GM12878 (cell line): ENCODE measurements at regions not wholly inside any gene's neighbourhood (a gene's known extent, or its start where the extent isn't known, plus 50 kb on each side); places are given as distances from the start of the nearest gene placed in this dataset.

Experiments used
- ATAC-seq: fragments of 200-7000 bp; cut with Tn5 transposase; 3 replicates; pipeline ENCODE4 v1.9.1; 2020; ENCODE audit warnings: mild to moderate bottlenecking, moderate library complexity
- BruUV-seq: library from RNA; stranded (reverse); fragments of 400-500 nt; replicated peaks from 2 replicates; lab custom pipeline; 2021; lab: Mats Ljungman, UMichigan
- CTCF ChIA-PET: fragments of 300-600 bp; sonication (Branson Sonifier 250); formaldehyde crosslinking; extraction: SDS; loops from one replicate; lab custom pipeline; 2021; ENCODE audit warnings: inconsistent platforms; lab: Yijun Ruan, JAX
- POLR2A ChIA-PET: fragments of 350-600 bp; formaldehyde crosslinking; extraction: SDS; loops from one replicate; lab custom pipeline; 2021; ENCODE audit warnings: inconsistent platforms; lab: Charles Lee
- RAD21 ChIA-PET: fragments of 300-600 bp; sonication (Branson Sonifier 250); formaldehyde crosslinking; loops from one replicate; lab custom pipeline; 2023; ENCODE audit warnings: antibody characterized with exemption; ENCODE audit not compliant: unreplicated experiment; lab: Charles Lee
- SMC1A ChIA-PET: fragments of 300-600 bp; sonication (Branson Sonifier 250); formaldehyde crosslinking; loops from one replicate; lab custom pipeline; 2023; ENCODE audit not compliant: unreplicated experiment, uncharacterized antibody; lab: Charles Lee
- DNase-seq: peaks from one replicate; pipeline ENCODE4 v3.0.0-alpha.2; 2011; ENCODE audit warnings: low read depth, low spot score
- FAIRE-seq: peaks from 3 replicates; lab custom pipeline; 2011; peaks lifted over from hg19 to GRCh38; lab: Jason Lieb, UNC
- H2AFZ ChIP-seq: 2 replicates; pipeline ENCODE4 v1.6.0; 2011; ENCODE audit warnings: low read depth, low read length, control low read depth; ENCODE audit not compliant: control insufficient read depth
- H3K27ac ChIP-seq: 2 replicates; pipeline ENCODE4 v1.5.1; 2011; ENCODE audit warnings: control low read depth; ENCODE audit not compliant: control insufficient read depth, insufficient read depth
- H3K27me3 ChIP-seq, 2 experiments: replicated peaks in 1 of 2; 2 replicates each; pipeline versions ENCODE4 v1.6.0 to v1.6.1; 2011; ENCODE audit warnings: low read length in 1 of 2; ENCODE audit not compliant: control insufficient read depth in 2 of 2, insufficient read depth in 2 of 2
- H3K36me3 ChIP-seq, 2 experiments: 2 replicates each; pipeline ENCODE4 v1.5.1; 2011; ENCODE audit warnings: low read length in 1 of 2; ENCODE audit not compliant: control insufficient read depth in 2 of 2, insufficient read depth in 2 of 2
- H3K4me1 ChIP-seq: 2 replicates; pipeline ENCODE4 v1.6.1; 2011; ENCODE audit warnings: mild to moderate bottlenecking, low read length, moderate library complexity, mixed read lengths; ENCODE audit not compliant: control insufficient read depth, insufficient read depth
- H3K4me2 ChIP-seq: 2 replicates; pipeline ENCODE4 v1.6.0; 2011; ENCODE audit warnings: control low read depth; ENCODE audit not compliant: control insufficient read depth, insufficient read depth
- H3K4me3 ChIP-seq: fragments of 200-600 bp; sonication (generic); 2 replicates; pipeline ENCODE4 v1.5.1; 2016
- H3K79me2 ChIP-seq: 2 replicates; pipeline ENCODE4 v1.6.0; 2011; ENCODE audit warnings: low read length; ENCODE audit not compliant: control insufficient read depth, insufficient read depth
- H3K9ac ChIP-seq: 2 replicates; pipeline ENCODE4 v1.8.0; 2011; ENCODE audit warnings: low read length, control low read depth, mixed read lengths; ENCODE audit not compliant: control insufficient read depth, insufficient read depth
- H3K9me3 ChIP-seq: replicated peaks from 3 replicates; pipeline ENCODE4 v1.5.1; 2011; ENCODE audit warnings: mild to moderate bottlenecking, low read length; ENCODE audit not compliant: control insufficient read depth, insufficient read depth
- H4K20me1 ChIP-seq: 2 replicates; pipeline ENCODE4 v1.6.0; 2011; ENCODE audit not compliant: control insufficient read depth, insufficient read depth
- BACH1 ChIP-seq: fragments of 450-650 bp; IDR thresholded peaks from 2 replicates; pipeline ENCODE4 v1.6.1; 2017; ENCODE audit warnings: mild to moderate bottlenecking, borderline replicate concordance
- IRF3 ChIP-seq: fragments of 450-650 bp; IDR thresholded peaks from 2 replicates; pipeline ENCODE4 v1.6.1; 2014; ENCODE audit warnings: mild to moderate bottlenecking
- MEF2A ChIP-seq: IDR thresholded peaks from 2 replicates; pipeline ENCODE4 v1.6.1; 2011; ENCODE audit warnings: low read depth, mild to moderate bottlenecking, low read length, moderate library complexity; ENCODE audit not compliant: insufficient read depth
- MTA3 ChIP-seq: IDR thresholded peaks from 2 replicates; pipeline ENCODE4 v1.6.1; 2012; ENCODE audit warnings: low read length, inconsistent platforms, borderline replicate concordance
- MXI1 ChIP-seq: fragments of 150-350 bp; IDR thresholded peaks from 2 replicates; pipeline ENCODE4 v1.6.1; 2011; ENCODE audit warnings: low read depth, mild to moderate bottlenecking, inconsistent platforms, low read length, improper control_type of control experiment
- PAX8 ChIP-seq: fragments of 450-650 bp; IDR thresholded peaks from 2 replicates; pipeline ENCODE4 v1.6.1; 2017; ENCODE audit warnings: mild to moderate bottlenecking, moderate library complexity
- PML ChIP-seq: IDR thresholded peaks from 2 replicates; pipeline ENCODE4 v1.6.1; 2012; ENCODE audit warnings: low read length, inconsistent platforms
- POLR2AphosphoS5 ChIP-seq: IDR thresholded peaks from 2 replicates; pipeline ENCODE4 v1.6.1; 2011; ENCODE audit warnings: mild to moderate bottlenecking, low read length, inconsistent platforms
- SKIL ChIP-seq: fragments of 450-650 bp; IDR thresholded peaks from 2 replicates; pipeline ENCODE4 v1.6.1; 2017; ENCODE audit warnings: mild to moderate bottlenecking, low read depth, inconsistent platforms; ENCODE audit not compliant: poor library complexity, severe bottlenecking
- SMAD5 ChIP-seq: IDR thresholded peaks from 2 replicates; pipeline ENCODE4 v1.6.1; 2016; ENCODE audit warnings: antibody characterized with exemption, low read depth
- SREBF2 ChIP-seq: IDR thresholded peaks from 2 replicates; pipeline ENCODE4 v1.6.1; 2012; ENCODE audit warnings: mild to moderate bottlenecking, low read length
- TCF12 ChIP-seq: IDR thresholded peaks from 2 replicates; pipeline ENCODE4 v1.6.1; 2011; ENCODE audit warnings: low read depth, mild to moderate bottlenecking, low read length
- WGBS: methylation state at CpG from one replicate; pipeline ENCODE4 v1.1.6; 2016; ENCODE audit warnings: low lambda C conversion rate; ENCODE audit not compliant: insufficient replicate concordance, insufficient coverage; ENCODE audit errors: missing lambda C conversion rate; 5-methylcytosine and 5-hydroxymethylcytosine counted together
- in situ Hi-C: fragments of 300-500 bp; cut with MboI; formaldehyde crosslinking; loops from 9 replicates; pipeline ENCODE4 v1.14.3; 2018; ENCODE audit warnings: mixed read lengths
- intact Hi-C: fragments of 100-400 bp; cut with micrococcal nuclease; formaldehyde crosslinking; loops from one replicate; pipeline ENCODE4 v1.14.2; 2022; ENCODE audit not compliant: unreplicated experiment

- H3K27ac ChIP-seq, result no peak overlapping the region
- no peak overlapping the region for H3K4me2 ChIP-seq
- CTCF ChIA-PET, result no interaction called here
- H3K4me3 ChIP-seq, result no peak overlapping the region
- no peaks in the 10 kb centered on the region for H3K27me3 ChIP-seq
- no peaks in the 10 kb centered on the region for H3K36me3 ChIP-seq
- no peak for TF ChIP-seq BACH1
- no peak for TF ChIP-seq TCF12
- no peak for TF ChIP-seq PML
- no peak for TF ChIP-seq IRF3
- TF ChIP-seq SKIL, result no peak
- TF ChIP-seq PAX8, result no peak
- no peak for TF ChIP-seq MTA3
- TF ChIP-seq MXI1, result no peak
- no peak for TF ChIP-seq SMAD5
- no peak for TF ChIP-seq POLR2AphosphoS5
- no peak for TF ChIP-seq MEF2A
- no peak for TF ChIP-seq SREBF2
- WGBS, result 16% methylated on average over 3 of the region's 3 CpGs
- ATAC-seq (no peak), DNase-seq (no peak), FAIRE-seq (no peak)
- POLR2A ChIA-PET, result no interaction called here
- H3K9me3 ChIP-seq, result no peaks in the 10 kb centered on the region
- H4K20me1 ChIP-seq, result no peaks in the 10 kb centered on the region
- no peaks in the 10 kb centered on the region for H3K4me1 ChIP-seq
- no peak overlapping the region for H3K9ac ChIP-seq
- SMC1A ChIA-PET, result interaction anchor here (1.2 to 3.4 kb wide), 2 partner anchors 11 to 495 kb away, joined by 3 to 11 read pairs; no protein-coding TSS in a partner anchor
- RAD21 ChIA-PET, result no interaction called here
- intact Hi-C loops, result loop anchor here (5.0 kb wide), 1 partner anchor 194 kb away; no protein-coding TSS in a partner anchor
- H3K79me2 ChIP-seq, result no peaks in the 10 kb centered on the region
- in situ Hi-C loops, result no loop called here
- H2AFZ ChIP-seq, result no peak overlapping the region
- BruUV-seq, result no TSS peak
These were observed 210.4 kb upstream of the ELAVL2 start for GRCh38 chr9:24036459-24036858.
